ENCODE measurements at regions not wholly inside any gene's neighbourhood (a gene's known extent, or its start where the extent isn't known, plus 50 kb on each side); places are given as distances from the start of the nearest gene placed in this dataset.
"Not testable (repeated sequence)": the region's sequence is repeated elsewhere in the genome, so short reads cannot be mapped to it uniquely, and the experiment has no call there.

- no peak for DNase-seq (ENCODE audit: low read depth)
Observed at GRCh38 chr4:144366425-144366824, 225.9 kb upstream of the GYPA start.

- no peak for DNase-seq (ENCODE audit: low read depth)
Observed at GRCh38 chr4:144371485-144371884, 231.0 kb upstream of the GYPA start.

DNA sequence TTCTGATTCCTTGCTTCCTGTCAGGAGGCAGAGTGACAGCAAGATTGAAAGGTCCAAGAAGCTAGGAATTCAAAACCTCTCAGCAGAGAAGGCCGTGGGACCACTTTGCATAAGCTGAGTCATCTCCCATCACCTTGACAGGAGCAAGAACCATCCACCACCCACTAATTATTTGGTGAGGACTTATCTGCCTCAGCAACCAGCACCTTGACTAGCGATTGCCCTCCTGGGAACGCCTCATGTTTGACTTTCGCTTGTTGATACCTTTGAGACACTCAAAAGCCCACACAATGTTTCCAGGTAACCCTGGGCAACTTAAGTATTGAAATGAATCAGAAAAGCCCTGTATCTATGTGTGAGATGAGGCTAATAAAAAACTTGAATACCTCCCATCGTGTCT is 233.5 kb upstream of the GYPA start:
- no peak for DNase-seq (ENCODE audit: low read depth)

DNA sequence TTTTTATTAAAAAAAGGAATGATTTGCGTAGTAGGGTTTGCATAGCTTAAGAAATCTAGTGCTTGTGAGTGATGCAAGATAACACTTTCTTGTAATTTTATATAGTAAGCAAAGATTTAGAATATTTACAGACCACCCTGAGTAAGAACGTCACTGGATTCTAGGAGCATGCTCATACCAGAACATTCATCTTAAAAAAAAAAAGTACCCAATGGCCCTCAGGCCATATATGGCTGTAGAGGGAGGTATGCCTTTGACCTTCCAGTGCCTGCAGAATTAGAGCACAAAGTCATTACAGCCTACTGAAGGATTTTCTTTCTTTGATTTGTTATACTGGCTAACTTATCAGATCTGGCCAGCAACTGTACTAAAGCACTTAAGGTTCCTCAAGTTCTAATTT is 236.3 kb upstream of the GYPA start:
- DNase-seq (ENCODE audit: low read depth) = no peak

- DNase-seq (ENCODE audit: low read depth) = no peak
Observed at GRCh38 chr4:144384408-144384807, 243.9 kb upstream of the GYPA start.

DNA sequence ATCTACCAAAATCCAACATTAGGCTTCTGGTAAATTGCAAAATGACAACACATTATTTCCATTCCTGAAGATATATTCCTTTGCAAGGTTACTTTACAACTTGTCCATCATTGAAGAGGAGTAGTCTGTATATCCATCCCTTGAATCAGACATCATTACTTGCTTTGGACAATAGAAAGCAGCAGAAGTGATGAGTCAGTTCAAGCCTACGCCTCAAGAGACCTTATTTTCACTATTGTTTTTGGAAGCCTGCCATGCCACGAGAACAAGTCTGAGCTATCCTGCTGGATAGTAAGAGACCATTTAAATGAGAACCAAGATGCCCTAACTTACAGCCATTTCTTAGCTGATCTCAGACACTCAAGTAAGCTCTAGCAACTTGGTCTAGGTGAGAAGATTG is 246.0 kb upstream of the HHIP start:
- DNase-seq (ENCODE audit: low read depth) = peak; percentile 68

- no peak for DNase-seq (ENCODE audit: low read depth)
Observed at GRCh38 chr4:144402176-144402575, 243.8 kb upstream of the HHIP start.

DNA sequence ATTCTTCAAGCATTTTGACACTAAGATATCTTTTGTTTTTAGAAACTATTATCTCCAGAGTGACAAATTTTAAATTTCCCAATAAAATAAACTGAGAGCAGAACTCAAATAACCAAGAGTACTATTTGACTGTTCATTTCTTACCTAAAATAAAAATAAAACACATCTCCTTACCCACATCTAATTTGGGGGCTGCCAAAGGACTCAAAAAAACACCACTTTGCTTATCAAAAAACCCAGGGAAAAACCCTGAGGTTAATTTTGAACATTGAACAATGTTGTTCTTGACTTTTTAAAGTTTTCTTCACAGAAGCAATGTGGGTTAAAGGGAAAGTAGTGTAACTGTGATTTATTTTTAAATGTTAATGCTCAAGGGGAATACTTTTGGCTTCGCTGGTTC is 243.0 kb upstream of the HHIP start:
- no peak for DNase-seq (ENCODE audit: low read depth)

GRCh38 chr4:144403893-144404292 is 242.1 kb upstream of the HHIP start:
- DNase-seq (ENCODE audit: low read depth) = no peak

GRCh38 chr4:144409525-144409924 is 236.4 kb upstream of the HHIP start:
- DNase-seq (ENCODE audit: low read depth) = no peak

DNA sequence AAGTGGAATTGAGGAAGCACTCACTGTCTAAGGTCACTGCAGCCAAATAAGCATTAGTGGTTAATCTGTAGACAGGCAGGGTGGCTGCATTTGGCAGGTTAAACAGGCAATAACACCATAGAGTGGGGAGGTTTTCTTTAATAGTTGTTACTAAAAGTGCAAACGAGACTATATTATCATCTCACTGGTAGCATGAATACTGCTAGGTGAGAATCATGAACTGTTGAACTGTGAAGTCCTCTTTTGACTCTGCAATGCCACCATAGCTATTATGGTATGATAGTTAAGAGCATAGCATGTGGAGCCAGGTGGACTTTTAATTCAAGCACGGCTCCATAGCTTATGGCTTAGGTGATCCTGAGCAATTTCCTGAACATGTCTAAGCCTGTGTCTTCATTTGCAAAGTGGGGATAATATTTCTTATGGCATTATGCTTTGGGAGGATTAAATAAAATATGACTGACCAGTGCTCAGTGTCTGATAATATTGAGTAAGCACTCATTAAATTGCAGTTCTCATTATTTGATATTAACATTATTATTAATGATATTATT is 235.6 kb upstream of the HHIP start:
- no peak for DNase-seq (ENCODE audit: low read depth)

DNA sequence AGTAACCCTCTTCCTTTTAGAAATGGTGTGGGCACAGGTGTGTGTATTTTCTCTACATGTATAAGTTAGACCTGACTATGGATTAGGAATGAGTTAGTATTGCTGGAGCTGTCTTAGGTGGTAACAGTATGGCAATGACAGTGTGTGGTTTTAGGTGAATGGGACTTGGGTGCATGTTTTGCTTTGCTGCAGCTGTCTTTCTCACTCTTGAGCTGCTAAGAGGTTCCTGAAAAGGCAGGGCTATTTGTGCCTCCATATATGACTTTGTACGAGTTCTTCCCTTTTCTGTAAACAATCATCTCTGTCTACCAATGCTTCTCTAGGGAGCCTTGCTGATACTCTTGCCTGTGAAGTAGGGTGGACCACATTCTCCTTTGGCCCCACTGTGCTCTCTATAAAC is 234.8 kb upstream of the HHIP start:
- no peak for DNase-seq (ENCODE audit: low read depth)

GRCh38 chr4:144411700-144412099 is 234.3 kb upstream of the HHIP start:
- DNase-seq (ENCODE audit: low read depth) = no peak

GRCh38 chr4:144421056-144421455 is 224.9 kb upstream of the HHIP start:
- DNase-seq (ENCODE audit: low read depth) = no peak

DNA sequence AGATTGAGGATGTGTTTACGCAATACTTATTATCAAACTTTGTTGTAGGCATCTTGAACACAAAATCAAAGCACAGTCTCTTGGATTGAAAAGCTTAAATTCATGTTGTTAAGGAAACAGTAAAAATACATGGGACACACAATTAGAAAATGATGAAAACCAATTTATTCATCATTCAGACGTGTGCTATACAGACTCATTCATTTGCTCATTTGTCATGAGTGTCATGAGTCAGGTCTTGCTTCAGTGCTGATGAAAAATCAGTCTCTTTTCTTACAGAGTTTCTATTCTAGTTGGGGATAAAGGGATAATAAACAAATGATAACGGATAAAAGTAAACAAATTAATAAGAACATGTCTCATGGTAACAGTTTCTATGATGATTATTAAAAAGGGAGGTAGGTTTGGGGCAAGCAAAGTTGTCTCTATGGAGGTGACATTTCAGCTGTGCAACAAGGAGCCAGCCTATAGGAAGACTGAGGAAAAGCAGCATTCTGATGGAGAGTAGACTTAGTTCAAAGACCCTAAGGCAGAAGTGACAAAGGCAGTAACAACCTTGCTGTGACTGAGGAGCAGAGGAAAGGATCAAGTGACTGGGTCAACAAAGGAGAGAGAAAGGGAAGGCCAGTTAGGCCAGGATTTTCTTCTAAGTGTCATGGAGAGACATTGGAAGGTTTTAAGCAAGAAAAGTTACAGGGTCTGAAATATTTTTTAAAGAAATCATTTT is 224.0 kb upstream of the HHIP start:
- no peak for DNase-seq (ENCODE audit: low read depth)

- DNase-seq (ENCODE audit: low read depth) = no peak
Observed at GRCh38 chr4:144423930-144424329, 222.0 kb upstream of the HHIP start.

DNA sequence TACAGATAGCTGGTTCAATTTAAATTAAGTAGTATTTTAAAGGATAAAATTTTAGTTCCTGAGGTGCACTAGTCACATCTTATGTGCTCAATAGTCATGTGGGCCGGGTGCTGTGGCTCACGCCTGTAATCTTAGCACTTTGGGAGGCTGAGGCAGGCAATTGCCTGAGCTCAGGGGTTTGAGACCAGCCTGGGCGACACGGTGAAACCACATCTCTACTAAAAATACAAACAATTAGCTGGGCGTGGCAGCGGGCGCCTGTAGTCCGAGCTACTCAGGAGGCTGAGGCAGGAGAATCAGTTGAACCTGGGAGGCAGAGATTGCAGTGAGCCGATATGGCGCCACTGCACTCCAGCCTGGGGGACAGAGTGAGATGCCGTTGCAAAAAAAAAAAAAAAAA is 219.9 kb upstream of the HHIP start:
- not testable (repeated sequence) for DNase-seq (ENCODE audit: low read depth)

DNA sequence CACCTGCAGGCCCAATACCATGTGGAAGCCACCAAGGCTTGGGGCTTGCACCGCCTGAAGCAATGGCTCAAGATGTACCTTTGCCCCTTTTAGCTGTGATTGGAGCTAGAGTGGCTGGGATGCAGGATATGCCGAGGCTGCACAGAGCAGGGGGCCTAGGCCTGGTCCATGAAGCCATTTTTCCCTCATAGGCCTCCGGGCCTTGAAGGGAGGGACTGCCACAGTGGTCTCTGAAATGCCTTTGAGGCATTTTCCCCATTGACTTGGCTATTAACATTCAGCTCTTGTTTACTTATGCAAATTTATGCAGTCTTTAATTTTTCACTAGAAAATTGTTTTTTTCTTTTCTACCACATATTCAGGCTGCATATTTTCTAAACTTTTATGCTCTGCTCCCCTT is 203.2 kb upstream of the HHIP start:
- DNase-seq (ENCODE audit: low read depth) = no peak

- peak; percentile 11 for DNase-seq (ENCODE audit: low read depth)
Observed at GRCh38 chr4:144449611-144450010, 196.3 kb upstream of the HHIP start.

DNA sequence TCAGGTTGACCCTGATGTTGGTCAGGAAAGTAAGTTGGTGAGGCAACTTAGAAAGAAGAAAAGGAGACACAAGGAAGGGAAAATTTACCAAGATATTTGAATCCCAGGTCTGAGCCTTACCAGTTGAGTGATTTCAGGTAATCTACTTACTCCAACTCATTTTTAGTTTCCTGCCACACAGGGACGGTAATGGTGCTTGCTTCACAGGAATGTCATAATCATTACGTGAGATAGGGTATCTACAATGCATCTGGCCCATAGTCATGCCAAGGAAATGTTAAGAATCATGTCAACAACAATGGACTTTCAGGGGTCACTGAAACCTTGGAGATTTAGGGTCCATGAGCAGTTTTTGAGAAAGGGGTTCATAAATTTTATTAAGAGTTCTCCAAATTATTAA is 195.4 kb upstream of the HHIP start:
- DNase-seq (ENCODE audit: low read depth) = no peak

DNA sequence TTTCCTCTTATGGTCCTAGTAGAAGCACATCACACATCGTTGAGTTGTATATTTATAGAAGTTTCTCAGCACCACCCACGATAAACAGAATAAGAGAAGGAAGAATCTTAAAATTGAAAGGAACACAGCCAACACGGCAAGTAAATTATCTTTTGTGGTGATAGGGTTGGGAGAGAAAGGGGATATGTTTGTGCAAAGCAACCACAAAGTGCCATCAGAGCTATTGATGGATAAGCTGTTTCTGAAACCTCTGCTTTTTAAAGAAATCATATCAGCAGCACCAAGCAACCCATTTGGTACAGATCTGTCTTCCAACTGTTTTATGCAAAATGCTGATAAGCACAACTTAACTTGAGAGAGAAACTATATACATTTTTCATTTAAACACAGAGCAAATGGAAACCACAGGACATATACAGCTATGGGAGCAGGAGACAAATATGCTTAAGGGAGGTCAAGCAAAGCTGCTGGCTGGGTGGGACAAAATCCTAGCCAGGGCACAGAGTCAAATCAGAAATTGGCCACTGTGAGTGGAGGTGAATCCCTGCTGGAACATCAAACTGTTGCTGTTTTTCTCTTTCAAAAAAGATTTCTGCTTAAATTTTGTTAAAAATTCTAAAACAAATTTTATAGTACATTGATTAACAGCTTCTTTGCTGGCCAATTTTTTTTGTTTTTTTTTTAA is 194.0 kb upstream of the HHIP start:
- DNase-seq (ENCODE audit: low read depth) = no peak

DNA sequence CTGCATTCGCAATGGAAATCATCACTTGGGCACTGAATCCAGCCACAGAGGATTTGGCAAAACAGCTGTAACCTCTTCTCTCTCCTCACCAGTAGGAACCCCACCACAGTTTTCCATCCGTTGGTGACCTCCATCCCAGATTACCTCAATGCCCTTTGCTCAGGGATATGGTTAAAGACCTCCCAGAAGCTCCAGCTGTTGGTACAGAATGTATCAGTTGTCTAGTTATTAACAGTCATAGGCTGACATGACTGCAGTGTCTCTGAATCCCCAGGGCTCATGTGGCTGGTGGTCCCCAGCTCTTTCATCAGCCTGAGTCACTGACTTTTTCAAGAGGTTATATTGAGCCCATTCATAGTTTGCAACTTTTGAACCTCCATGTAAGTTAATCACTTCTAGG is 189.8 kb upstream of the HHIP start:
- DNase-seq (ENCODE audit: low read depth) = no peak

- no peak for DNase-seq (ENCODE audit: low read depth)
Observed at GRCh38 chr4:144461906-144462305, 184.1 kb upstream of the HHIP start.

Measured in RPMI7951 (cell line).